ENCODE measurements at regions not wholly inside any gene's neighbourhood (a gene's known extent, or its start where the extent isn't known, plus 50 kb on each side); places are given as distances from the start of the nearest gene placed in this dataset.
A peak's percentile ranks its signal among the peaks of the same experiment; 100 is the strongest.
"Not testable (repeated sequence)": the region's sequence is repeated elsewhere in the genome, so short reads cannot be mapped to it uniquely, and the experiment has no call there.

GRCh38 chr6:43934803-43935602, 165.0 kb downstream of the VEGFA start:
- DNase-seq (ENCODE audit: low read depth), result no peak

DNA sequence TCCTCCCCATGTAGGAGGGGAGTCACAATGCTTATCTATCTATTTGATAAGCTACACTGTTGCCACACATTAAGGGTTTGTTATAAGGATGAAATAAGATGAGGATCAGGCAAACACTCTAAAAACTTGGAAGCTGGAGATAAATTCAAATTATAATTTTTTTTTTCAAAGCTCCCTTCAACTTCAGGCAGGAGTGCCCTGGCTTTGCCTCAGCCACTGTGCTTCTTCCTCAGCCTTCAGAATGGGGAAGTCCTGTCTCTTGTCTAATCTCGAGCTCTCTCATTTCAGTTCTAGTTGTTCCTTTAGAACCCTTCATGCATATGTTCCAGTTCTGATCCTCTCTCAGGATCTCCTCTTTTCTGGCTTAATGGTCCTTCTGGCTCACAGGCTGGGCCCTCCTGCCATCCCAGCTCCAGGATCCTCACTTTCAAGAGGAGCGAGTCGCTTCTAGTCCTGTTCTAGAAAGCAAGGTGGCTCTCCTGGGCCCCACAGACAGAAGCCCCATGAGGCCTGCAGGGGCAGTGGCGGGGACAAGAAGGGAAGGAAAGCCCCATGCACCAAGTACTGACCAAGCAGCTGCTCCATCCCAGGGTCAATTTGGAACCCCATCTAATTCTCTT, 164.3 kb downstream of the VEGFA start:
- no peak for DNase-seq (ENCODE audit: low read depth)

- DNase-seq (ENCODE audit: low read depth), result no peak
Observed at GRCh38 chr6:43933148-43933885, 163.3 kb downstream of the VEGFA start.

- DNase-seq (ENCODE audit: low read depth), result no peak
Observed at GRCh38 chr6:43932259-43933147, 162.5 kb downstream of the VEGFA start.

DNA sequence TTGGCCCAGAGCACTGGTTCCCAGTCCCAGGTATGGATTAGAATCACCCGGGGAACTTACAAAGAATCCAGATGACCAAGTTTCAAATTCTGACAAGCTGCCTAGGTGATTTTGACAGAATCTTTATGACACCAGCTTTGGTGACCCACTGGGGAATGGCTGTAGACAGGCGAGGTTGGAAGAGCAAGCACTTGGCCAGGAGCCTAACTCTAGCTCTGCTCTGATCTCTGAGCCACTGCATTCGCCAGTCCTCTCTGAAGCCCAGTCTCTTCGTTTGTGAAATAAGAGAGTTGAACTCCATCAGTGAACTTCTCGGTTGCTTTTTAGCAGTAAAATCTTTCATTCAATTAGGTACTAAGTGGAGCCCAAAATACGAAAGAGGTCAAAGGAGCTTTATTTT, 161.2 kb downstream of the VEGFA start:
- DNase-seq (ENCODE audit: low read depth), result no peak

DNA sequence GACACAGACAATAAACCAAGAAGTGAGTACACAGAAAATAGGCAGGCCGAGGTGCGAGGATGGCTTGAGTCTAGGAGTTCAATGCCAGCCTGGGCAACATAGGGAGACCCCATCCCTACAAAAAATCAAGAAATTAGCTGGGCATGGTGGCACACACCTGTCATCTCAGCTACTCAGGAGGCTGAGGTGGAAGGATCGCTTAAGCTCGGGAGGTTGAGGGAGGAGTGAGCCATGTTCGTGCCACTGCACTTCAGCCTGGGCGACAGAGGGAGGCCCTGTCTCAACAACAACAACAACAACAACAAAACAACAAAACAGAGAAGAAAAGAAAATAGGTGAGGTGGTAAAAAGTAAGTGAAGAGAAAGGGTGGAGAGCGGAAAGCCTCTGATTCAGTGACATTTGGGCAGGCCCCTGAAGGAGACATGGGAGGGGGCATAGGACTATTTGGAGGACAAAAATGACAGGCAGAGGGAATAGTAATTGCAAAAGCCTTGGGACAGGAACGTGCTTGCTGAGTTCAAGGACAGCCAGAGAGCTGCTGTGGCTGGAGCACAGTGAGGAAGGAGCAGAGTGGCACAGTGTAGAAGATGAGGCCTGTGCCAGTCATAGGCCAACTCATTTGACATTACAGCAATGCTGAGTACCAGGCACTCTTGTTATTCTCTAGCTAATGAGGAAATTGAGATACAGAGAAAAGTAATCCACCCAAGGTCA, 160.6 kb downstream of the VEGFA start:
- no peak for DNase-seq (ENCODE audit: low read depth)

DNA sequence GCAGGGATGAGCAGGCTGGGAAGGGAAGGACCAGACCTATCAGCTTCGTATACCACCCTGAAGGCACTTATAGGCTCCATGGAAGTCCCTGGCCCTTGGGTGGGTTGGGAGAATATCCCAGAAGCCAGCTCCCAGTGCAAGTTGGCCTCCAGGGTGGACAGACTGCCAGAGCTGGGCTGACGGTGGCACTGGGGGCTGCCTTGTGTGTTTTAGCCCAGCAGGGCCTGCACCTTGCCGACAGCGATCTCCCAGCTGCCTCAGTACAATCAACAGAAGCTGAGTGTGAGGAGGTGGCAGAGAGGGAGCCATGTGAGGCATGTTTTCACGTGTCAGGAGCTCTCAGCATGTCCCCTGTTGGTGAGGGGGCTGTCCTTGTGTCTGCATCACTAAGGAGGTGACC, 159.5 kb downstream of the VEGFA start:
- no peak for DNase-seq (ENCODE audit: low read depth)

DNA sequence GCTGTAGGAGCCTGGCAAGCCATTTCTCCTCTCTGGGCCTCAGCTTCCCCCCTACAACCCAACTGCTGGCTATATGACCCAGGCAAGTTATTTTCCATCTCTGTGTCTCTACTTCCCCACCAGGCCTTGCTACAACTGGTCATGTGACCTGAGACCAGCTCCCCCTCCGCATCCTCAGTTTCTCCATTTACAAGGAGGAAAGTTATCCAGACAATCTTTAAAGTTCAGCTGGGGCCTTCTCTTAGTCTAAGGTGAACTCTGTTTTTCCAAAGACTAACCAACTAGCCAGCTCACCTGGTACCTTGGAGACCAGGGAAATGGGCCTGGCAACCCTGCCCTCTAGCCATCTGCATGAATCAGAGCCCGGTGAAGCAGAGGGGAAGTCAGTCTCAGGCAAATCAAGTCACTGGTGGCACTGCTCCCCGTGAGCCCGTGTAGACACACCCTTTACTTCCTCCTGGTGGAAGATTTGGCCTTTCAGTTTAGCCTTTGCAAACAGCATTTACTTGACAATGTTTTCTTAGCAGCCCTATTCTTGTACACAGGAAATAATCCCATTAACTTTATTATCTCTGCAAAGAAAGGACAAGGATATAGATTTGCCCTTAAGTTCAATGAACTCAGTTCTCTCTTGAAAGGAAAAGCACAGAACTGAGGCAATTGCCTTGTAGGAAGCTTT, 157.7 kb downstream of the VEGFA start:
- DNase-seq (ENCODE audit: low read depth), result no peak

DNA sequence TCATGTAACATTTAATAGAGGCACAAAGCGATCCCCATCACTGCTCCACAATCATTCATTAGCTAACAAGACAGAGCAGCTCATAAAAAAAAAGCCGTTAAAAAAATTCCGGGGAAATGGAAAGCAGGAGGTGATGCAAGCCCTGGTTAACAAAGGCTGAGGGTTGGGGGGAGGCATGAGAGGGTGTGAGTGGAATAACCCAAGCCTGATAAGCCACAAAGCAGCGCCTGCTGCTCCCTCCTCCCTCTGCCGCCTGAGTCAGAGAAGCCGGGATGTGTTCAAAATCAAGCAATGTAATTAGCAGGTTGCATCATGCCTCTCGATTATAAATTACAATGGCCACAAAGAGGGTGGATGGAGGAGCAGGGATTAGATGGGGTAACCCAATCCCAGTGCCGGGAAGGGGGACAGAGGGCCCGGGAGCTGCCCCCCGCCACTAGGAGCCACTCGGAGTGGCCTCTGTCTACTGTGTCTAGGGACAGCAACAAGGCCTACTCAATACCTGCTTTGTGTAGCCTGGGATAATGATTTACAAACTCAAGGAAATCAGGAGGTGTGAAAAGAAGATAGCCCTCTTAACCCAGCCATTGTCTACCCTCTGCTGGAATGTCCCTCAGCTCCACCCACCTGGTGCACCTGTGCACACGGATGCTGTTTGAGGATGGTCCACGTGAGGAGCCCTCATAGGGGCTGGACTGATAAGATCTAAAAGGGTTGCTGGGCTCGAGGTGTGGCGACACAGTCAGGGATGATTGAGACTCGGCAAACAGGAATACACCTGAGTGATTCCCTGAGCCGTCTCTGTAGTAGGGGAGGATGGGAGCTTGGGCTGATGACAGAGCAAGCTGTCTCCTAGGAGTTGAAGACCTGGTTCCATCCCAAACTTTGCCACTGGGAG, 156.9 kb downstream of the VEGFA start:
- DNase-seq (ENCODE audit: low read depth), result peak; percentile 88

GRCh38 chr6:43925636-43926139, 155.7 kb downstream of the VEGFA start:
- not testable (repeated sequence) for DNase-seq (ENCODE audit: low read depth)

GRCh38 chr6:43924222-43924702, 154.3 kb downstream of the VEGFA start:
- peak; percentile 28 for DNase-seq (ENCODE audit: low read depth)

DNA sequence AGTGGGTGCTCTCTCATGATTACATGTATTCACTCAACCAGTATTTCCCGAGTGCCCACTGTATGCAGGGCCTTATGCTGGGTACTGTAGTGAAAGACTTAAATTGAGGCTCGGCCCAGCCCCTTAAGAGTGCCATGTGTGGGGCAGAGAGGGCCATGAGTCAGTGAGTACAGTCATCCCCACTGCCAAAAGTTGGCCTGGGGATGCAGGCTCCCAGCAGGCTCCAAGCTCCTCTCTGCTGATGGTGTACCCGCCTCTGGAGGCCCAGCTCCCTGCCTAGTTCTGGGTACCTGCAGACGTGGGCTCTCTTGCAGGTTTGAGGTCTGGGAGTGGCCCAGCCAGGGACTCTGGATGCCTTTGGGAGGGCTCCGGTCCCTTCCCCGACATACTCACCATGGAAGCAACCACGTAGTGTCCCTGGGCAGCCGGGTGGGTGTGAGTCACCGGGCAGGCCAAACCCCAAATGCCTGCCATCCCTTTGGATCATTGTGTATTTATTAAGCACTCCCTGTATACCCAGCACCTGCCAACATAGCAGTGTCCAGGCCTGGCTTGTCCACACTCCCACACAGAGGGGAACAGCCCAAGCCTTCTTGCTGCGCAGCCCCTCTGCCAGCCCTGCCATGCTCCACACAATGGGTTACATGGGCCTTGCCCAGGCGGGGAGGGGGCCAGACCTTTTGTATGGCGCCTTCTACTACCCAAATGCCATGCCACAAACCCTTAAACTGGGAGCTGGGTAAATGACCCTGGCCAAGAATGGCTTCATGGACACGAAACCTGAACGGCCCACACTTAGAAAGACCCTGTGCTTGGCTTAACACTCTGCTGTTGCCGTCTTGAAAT, 153.6 kb downstream of the VEGFA start:
- peak; percentile 78 for DNase-seq (ENCODE audit: low read depth)

DNA sequence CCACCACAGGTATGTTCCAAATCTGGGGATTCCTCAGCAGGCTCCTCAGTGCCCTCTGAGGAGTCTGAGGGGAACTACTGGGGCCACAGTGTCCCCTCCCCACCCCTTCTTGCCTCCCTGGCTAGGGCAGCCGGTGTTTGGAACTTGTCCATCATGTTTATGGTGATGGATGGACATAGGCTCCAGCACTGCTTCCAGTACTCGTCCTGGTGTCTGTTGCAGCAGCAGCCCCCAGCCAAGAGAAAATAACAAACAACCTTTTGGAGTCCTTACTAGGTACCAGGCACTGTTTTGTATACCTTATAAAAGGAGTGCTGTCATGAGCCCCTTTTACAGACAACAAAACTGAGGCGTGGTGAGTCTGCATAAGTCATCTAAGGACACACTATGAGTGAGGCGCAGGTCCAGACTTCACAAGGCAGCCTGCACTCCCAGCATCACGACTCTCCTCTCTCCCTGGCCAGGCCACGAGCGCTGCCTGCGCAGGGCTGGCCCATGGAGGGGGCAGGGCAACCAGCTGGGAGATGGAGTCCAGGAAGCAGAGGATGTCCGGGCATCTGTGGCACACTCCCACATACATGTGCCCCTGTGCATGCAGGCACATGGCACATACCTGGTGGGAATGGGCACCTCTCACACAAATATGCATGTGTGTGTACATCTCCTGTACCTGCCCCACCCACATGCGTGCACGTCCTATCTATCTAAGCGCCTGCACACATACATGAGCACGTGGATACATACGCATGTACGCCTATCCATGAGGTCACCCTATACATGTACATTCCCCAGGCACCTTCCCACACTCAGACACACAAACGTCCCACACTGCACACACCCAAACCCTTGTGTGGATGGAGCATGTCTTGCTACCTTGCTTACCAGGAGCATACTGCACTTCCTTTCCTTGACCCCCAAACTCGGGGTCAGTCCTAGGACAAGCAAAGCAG, 152.7 kb downstream of the VEGFA start:
- peak; percentile 26 for DNase-seq (ENCODE audit: low read depth)

DNA sequence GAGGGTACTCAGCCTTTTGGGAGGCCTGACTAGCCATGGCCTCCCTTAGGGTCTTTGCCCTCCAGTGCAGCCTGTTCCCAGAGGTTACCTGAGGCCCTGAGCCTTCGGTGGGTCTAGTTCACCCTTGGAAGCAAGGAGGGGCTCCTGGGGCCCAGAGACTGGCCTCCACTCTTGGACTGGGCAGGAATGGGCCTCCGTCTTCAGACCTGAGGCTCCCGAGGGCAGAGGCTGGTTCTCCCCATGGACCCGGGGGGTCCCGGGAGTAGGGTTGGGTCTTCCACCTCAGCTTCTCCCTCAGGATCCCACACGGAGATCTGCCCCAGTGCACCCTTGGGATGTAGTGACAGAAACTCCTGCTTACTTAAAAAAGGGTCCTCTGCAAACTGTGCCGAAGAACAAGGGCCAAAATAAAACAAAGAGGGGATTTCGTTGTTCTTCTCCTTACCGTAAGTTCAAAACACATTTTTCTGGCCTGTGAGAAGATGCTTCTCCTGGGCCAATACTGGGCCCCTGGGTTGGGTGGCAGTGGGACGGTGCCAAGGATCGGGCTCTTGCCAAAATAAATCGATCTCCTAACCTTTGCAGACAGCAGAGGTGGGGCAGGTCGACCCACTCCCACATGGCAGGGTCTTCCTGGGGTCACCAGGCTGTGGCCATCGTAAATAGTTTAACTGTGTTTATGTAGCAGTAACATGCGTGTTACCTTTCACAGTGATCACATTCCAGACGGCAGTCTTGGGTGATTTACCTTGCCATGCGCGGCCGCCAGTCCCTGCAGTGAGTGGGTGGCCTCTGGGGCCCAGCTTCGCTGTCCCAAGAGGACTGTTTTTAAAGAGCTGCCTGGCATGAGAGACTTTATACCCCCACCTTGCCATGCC, 151.8 kb downstream of the VEGFA start:
- DNase-seq (ENCODE audit: low read depth), result no peak

DNA sequence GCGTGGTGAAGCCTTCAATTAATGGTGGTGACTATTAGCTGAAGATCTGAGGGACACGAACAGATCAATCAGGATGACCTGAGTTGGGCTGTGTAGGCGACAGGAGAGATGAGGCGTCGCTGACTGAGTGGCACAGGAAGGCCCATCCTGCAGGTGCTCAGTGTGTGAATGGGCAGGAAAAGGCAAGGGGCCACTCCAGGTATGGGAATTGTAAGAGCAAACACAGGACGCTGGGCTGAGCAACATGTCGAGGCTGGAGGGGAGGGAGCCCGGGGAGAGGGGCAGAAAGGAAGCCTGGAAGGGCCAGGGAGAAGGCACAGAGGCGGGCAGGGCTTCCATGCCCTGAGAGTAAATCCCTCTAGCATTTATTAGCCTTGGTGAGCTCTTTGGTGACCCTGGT, 151.0 kb downstream of the VEGFA start:
- no peak for DNase-seq (ENCODE audit: low read depth)

DNA sequence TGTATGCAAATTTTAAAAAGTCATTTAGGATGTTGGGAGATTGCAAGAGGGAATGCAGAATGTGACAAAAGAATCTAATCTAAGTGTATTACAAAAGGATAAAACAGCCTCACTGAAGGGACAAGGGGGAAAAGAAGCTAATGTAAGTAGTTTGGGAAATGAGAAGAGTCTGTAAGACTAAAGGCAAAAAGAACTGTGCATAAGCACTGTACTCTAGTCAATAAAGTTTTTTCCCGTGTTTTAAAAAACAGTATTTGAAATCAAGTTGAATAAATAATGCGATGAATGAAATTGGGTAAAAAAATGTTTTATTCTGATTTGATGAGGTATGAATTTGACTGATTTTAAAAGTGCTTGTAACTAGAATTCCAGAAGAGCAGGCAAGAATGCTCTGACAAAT, 149.8 kb downstream of the VEGFA start:
- DNase-seq (ENCODE audit: low read depth), result no peak
